Adipocyte (in vitro differentiated cells): ENCODE measurements at regions not wholly inside any gene's neighbourhood (a gene's known extent, or its start where the extent isn't known, plus 50 kb on each side); places are given as distances from the start of the nearest gene placed in this dataset.

Experiments used
- DNase-seq: peaks from one replicate; pipeline ENCODE4 v3.0.0-alpha.2; 2015; ENCODE audit warnings: low read depth
- H3K27me3 ChIP-seq: replicated peaks from 2 replicates; pipeline ENCODE4 v1.7.0; 2013; ENCODE audit warnings: mild to moderate bottlenecking, low read length, moderate library complexity; ENCODE audit not compliant: control insufficient read depth, insufficient read depth
- H3K36me3 ChIP-seq: 2 replicates; pipeline ENCODE4 v1.7.0; 2013; ENCODE audit warnings: low read length, mild to moderate bottlenecking, moderate library complexity; ENCODE audit not compliant: control insufficient read depth, insufficient read depth, severe bottlenecking
- H3K4me1 ChIP-seq: 2 replicates; pipeline ENCODE4 v1.7.0; 2013; ENCODE audit warnings: mild to moderate bottlenecking, low read length, moderate library complexity; ENCODE audit not compliant: control insufficient read depth, insufficient read depth
- H3K4me3 ChIP-seq: 2 replicates; pipeline ENCODE4 v1.7.0; 2013; ENCODE audit warnings: mild to moderate bottlenecking, low read length, moderate library complexity
- H3K9ac ChIP-seq: 2 replicates; pipeline ENCODE4 v1.7.0; 2013; ENCODE audit warnings: mild to moderate bottlenecking, low read length, moderate library complexity
- H3K9me3 ChIP-seq: 2 replicates; pipeline ENCODE4 v1.7.0; 2013; ENCODE audit warnings: mild to moderate bottlenecking, low read length, moderate library complexity; ENCODE audit not compliant: control insufficient read depth

- H3K9me3 ChIP-seq = no peaks in the 10 kb centered on the region
- no peaks in the 10 kb centered on the region for H3K36me3 ChIP-seq
- no peak for DNase-seq
- no peaks in the 10 kb centered on the region for H3K4me1 ChIP-seq
- no peak overlapping the region for H3K4me3 ChIP-seq
- no peak overlapping the region for H3K9ac ChIP-seq
- H3K27me3 ChIP-seq = peaks cover 27% of the 10 kb centered on the region
These were observed 270.6 kb downstream of the PBX3 start for GRCh38 chr9:126017758-126018157.

GRCh38 chr9:126020836-126021235, 273.7 kb downstream of the PBX3 start:
- Histone ChIP-seq H3K9me3 (no peaks in the 10 kb centered on the region), H3K9ac (no peak overlapping the region), H3K27me3 (peaks cover 35% of the 10 kb centered on the region), H3K36me3 (no peaks in the 10 kb centered on the region), H3K4me1 (no peaks in the 10 kb centered on the region), H3K4me3 (no peak overlapping the region)
- no peak for DNase-seq

- peaks cover 30% of the 10 kb centered on the region for H3K27me3 ChIP-seq
- no peak for DNase-seq
- H3K9me3 ChIP-seq = no peaks in the 10 kb centered on the region
- H3K36me3 ChIP-seq = no peaks in the 10 kb centered on the region
- H3K4me3 ChIP-seq = no peak overlapping the region
- no peaks in the 10 kb centered on the region for H3K4me1 ChIP-seq
- no peak overlapping the region for H3K9ac ChIP-seq
These were observed 276.8 kb downstream of the PBX3 start for GRCh38 chr9:126023962-126024361.

GRCh38 chr9:126024581-126025230, 277.5 kb downstream of the PBX3 start:
- H3K36me3 ChIP-seq = no peaks in the 10 kb centered on the region
- no peak overlapping the region for H3K9ac ChIP-seq
- no peaks in the 10 kb centered on the region for H3K9me3 ChIP-seq
- H3K4me3 ChIP-seq = no peak overlapping the region
- H3K4me1 ChIP-seq = no peaks in the 10 kb centered on the region
- DNase-seq = no peak
- peaks cover 30% of the 10 kb centered on the region for H3K27me3 ChIP-seq

- Histone ChIP-seq H3K36me3 (no peaks in the 10 kb centered on the region), H3K4me3 (no peak overlapping the region), H3K9me3 (no peaks in the 10 kb centered on the region), H3K9ac (no peak overlapping the region), H3K27me3 (peaks cover 42% of the 10 kb centered on the region), H3K4me1 (no peaks in the 10 kb centered on the region)
- no peak for DNase-seq
These were observed 278.8 kb downstream of the PBX3 start for GRCh38 chr9:126025991-126026390.

- DNase-seq = no peak
These were observed 280.4 kb downstream of the PBX3 start for GRCh38 chr9:126027566-126027965.

GRCh38 chr9:126028746-126029145, 281.6 kb downstream of the PBX3 start:
- H3K4me3 ChIP-seq = no peak overlapping the region
- no peak for DNase-seq
- no peaks in the 10 kb centered on the region for H3K9me3 ChIP-seq
- no peak overlapping the region for H3K9ac ChIP-seq
- peaks cover 42% of the 10 kb centered on the region for H3K27me3 ChIP-seq
- H3K36me3 ChIP-seq = no peaks in the 10 kb centered on the region
- H3K4me1 ChIP-seq = no peaks in the 10 kb centered on the region

More at GRCh38 chr9:126027566-126027965, 280.4 kb downstream of the PBX3 start:
- no peak overlapping the region for H3K4me3 ChIP-seq
- no peaks in the 10 kb centered on the region for H3K9me3 ChIP-seq
- peaks cover 41% of the 10 kb centered on the region for H3K27me3 ChIP-seq
- no peak overlapping the region for H3K9ac ChIP-seq
- H3K36me3 ChIP-seq = no peaks in the 10 kb centered on the region
- H3K4me1 ChIP-seq = no peaks in the 10 kb centered on the region

GRCh38 chr9:126030716-126031115, 283.5 kb downstream of the PBX3 start:
- Histone ChIP-seq H3K27me3 (peaks cover 44% of the 10 kb centered on the region), H3K4me3 (no peak overlapping the region), H3K9ac (no peak overlapping the region), H3K9me3 (no peaks in the 10 kb centered on the region), H3K4me1 (no peaks in the 10 kb centered on the region), H3K36me3 (no peaks in the 10 kb centered on the region)
- DNase-seq = no peak

- no peak for DNase-seq
- no peak overlapping the region for H3K4me3 ChIP-seq
These were observed 283.9 kb downstream of the PBX3 start for GRCh38 chr9:126031116-126031515.

GRCh38 chr9:126032135-126032534, 285.0 kb downstream of the PBX3 start:
- H3K4me1 ChIP-seq = no peaks in the 10 kb centered on the region

More at GRCh38 chr9:126031116-126031515, 283.9 kb downstream of the PBX3 start:
- Histone ChIP-seq H3K9me3 (no peaks in the 10 kb centered on the region), H3K4me1 (no peaks in the 10 kb centered on the region), H3K9ac (no peak overlapping the region), H3K36me3 (no peaks in the 10 kb centered on the region), H3K27me3 (peaks cover 44% of the 10 kb centered on the region)

GRCh38 chr9:126033318-126033717, 286.1 kb downstream of the PBX3 start:
- H3K4me1 ChIP-seq = no peaks in the 10 kb centered on the region
- no peaks in the 10 kb centered on the region for H3K9me3 ChIP-seq
- H3K4me3 ChIP-seq = no peak overlapping the region
- DNase-seq = no peak
- peaks cover 36% of the 10 kb centered on the region for H3K27me3 ChIP-seq
- no peaks in the 10 kb centered on the region for H3K36me3 ChIP-seq
- no peak overlapping the region for H3K9ac ChIP-seq

More at GRCh38 chr9:126032135-126032534, 285.0 kb downstream of the PBX3 start:
- no peaks in the 10 kb centered on the region for H3K36me3 ChIP-seq
- no peak for DNase-seq
- no peak overlapping the region for H3K9ac ChIP-seq
- H3K27me3 ChIP-seq = peaks cover 41% of the 10 kb centered on the region
- no peaks in the 10 kb centered on the region for H3K9me3 ChIP-seq
- no peak overlapping the region for H3K4me3 ChIP-seq

- no peak for DNase-seq
- no peak overlapping the region for H3K4me3 ChIP-seq
- no peaks in the 10 kb centered on the region for H3K4me1 ChIP-seq
- no peak overlapping the region for H3K9ac ChIP-seq
- no peaks in the 10 kb centered on the region for H3K9me3 ChIP-seq
- peaks cover 39% of the 10 kb centered on the region for H3K27me3 ChIP-seq
- H3K36me3 ChIP-seq = no peaks in the 10 kb centered on the region
These were observed 286.8 kb downstream of the PBX3 start for GRCh38 chr9:126033956-126034355.
